GM12872 (cell line): ENCODE measurements at regions not wholly inside any gene's neighbourhood (a gene's known extent, or its start where the extent isn't known, plus 50 kb on each side); places are given as distances from the start of the nearest gene placed in this dataset.

ENCODE experiments used
- TF ChIP-seq, protein P1 (sequence below): IDR thresholded peaks from 3 replicates; pipeline ENCODE4 v1.5.1; 2011; ENCODE audit warnings: low read depth, mild to moderate bottlenecking, low read length, moderate library complexity; ENCODE audit not compliant: insufficient read depth

DNA sequence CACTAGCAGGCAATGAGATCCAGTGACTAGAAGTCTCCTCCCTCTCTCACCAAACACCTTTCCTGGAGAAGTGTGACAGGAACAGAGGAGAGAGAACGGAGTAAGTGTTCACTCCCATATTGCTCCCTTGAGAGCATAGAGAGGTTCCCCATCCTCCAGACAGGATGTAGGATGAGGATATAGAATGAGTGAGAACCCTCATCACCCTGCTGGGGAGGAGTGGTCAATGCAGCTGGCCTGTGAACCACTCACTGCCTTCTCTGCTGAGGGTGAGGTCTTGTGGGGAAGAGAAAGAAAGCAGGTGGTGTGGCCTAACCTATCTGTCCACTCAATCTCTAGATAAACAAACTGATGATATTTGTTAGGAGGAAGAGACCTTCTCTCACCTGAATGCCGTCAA, 386.6 kb downstream of the PCDH20 start:
- TF ChIP-seq, protein P1, sequence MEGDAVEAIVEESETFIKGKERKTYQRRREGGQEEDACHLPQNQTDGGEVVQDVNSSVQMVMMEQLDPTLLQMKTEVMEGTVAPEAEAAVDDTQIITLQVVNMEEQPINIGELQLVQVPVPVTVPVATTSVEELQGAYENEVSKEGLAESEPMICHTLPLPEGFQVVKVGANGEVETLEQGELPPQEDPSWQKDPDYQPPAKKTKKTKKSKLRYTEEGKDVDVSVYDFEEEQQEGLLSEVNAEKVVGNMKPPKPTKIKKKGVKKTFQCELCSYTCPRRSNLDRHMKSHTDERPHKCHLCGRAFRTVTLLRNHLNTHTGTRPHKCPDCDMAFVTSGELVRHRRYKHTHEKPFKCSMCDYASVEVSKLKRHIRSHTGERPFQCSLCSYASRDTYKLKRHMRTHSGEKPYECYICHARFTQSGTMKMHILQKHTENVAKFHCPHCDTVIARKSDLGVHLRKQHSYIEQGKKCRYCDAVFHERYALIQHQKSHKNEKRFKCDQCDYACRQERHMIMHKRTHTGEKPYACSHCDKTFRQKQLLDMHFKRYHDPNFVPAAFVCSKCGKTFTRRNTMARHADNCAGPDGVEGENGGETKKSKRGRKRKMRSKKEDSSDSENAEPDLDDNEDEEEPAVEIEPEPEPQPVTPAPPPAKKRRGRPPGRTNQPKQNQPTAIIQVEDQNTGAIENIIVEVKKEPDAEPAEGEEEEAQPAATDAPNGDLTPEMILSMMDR = peak; percentile 25; the same call in 1 of the 3 replicates

DNA sequence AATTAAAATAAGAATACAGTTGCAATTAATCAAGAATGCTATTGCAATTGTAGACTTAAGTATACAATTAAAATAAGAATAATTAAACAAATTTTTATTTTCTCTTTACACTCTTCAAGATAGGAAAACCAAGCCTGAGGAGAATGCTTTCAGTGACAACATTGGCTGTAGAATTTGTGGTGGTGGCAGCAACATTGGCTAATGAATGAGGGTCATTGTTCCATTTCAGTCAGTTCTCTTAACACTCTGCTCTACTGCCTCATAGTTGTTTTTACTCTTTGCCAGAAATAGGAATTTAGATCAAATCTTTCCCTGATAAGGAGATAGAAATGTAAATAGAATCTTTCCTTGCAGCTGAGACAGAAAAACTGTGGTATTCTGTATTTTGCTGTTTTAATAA, 391.6 kb downstream of the PCDH20 start:
- TF ChIP-seq, protein P1 = no peak

DNA sequence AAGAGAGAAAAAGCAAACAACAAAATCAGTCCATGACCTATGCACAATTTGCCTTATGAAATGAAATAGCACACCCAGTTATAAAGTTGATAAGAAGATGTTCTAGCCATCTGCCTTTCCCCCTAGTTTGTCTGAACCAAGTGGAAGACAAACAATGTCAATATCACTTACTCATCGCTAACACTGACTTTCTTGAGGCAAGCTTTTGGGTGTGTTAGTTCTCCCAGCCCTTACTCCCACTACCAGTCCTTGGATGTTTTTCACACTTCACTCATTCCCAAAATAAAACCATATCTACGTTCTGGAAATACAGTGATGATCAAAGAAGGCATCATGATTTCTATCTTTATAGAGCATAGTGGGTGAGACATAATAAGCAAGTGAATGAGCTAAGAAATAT, 393.8 kb downstream of the PCDH20 start:
- TF ChIP-seq, protein P1 = no peak

DNA sequence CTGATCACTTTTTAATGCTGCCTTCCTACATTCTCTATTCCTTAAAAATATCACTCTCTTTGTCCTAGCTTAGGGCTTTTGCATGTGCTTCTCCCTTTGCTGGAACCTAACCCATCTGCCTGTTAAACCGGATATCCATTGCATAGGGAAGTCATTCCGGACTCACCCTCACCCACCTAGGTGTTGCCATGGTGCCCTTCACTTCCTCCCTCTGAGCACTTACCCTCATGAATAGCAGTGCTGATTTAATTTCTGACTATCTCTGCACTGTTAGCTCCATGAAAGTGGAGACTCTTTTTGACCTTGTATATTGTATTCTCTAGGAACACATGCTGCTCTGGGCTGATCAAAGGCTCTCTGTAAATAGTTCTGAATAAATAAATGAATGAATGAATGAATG, 401.9 kb downstream of the PCDH20 start:
- TF ChIP-seq, protein P1 = no peak

DNA sequence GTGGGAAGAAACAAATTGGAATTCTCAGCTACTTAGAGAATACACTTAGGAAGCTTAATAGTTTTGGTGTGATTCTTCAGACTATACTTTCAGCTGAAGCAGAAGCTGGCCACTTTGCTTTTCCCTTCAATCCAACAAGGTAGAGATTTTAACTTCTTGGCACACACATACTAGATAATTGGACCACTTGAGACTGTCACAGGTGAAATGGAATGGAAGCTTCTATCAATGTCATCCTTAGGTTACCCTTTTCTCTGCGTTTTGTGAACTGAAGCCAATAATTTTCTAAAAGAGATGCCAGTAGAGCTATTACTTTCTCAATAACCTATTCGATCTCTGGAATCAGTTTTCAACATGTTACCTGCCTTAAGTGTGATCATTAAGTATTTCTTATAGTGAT, 405.3 kb downstream of the PCDH20 start:
- TF ChIP-seq, protein P1 = no peak

DNA sequence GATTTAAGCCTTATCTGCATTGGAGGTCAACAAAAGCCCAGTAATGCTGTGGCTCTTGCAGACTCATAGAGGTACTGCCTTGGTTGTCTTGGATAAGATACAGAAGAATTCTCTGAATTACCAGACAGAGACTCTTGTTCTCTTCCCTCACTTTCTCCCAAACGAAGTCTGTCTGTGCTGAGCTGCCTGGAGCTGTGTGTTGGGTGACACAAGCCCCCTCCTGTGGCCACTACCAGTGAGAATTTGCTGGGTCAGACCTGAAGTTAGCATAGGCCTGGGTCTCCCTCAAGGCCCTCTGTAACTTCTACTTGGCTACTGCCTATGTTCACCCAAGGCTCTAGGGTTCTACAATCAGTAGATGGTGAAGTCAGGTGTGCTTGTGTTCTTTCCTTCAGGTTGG, 413.0 kb downstream of the PCDH20 start:
- TF ChIP-seq, protein P1 = no peak

DNA sequence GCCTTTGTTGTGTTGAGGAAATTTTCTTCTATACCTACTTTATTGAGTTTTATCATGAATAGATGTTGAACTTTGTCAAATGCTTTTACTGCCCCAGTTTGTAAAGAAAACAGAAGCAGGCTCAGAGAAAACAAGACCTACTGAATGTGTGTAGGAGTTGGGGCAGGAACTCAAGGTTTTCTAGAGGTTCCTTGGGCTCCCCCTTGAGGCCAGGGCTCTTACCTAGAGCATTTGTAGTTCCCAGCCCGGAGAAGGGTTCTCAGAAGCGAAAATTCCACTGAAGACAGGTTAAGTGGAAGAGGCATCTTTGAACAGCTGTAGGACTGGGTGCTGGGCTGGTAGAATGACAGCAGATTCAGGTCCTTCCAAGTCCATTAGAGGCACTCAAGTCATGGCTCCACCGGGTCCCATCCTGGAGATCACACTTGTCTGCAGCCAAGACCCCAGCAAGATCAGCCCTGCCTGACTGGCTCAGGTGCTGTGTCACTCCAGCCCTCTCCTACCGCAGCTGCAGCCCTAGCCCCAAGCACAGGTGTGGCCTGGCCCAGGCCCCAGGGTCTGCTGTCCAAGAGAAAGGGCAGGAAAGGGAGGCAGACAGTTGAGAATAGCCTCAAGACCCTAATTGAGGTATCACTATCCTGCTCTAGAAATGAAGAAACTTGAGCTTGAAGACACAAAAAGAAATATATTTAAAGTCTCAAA, 425.5 kb downstream of the PCDH20 start:
- TF ChIP-seq, protein P1 = 0 out of 3 replicates have a peak, but pooled peaks have one; percentile 23
